Panc1 (cell line): ENCODE measurements at regions not wholly inside any gene's neighbourhood (a gene's known extent, or its start where the extent isn't known, plus 50 kb on each side); places are given as distances from the start of the nearest gene placed in this dataset.
A peak's percentile ranks its signal among the peaks of the same experiment; 100 is the strongest.

Source experiments
- ATAC-seq: fragments of 200-7000 bp; cut with Tn5 transposase; 2 replicates; pipeline ENCODE4 v1.9.1; 2020; ENCODE audit warnings: mild to moderate bottlenecking, moderate library complexity
- BruUV-seq: library from RNA; stranded (reverse); fragments of 400-500 nt; replicated peaks from 2 replicates; lab custom pipeline; 2021; lab: Mats Ljungman, UMichigan
- CTCF ChIA-PET: fragments of 300-600 bp; sonication (Branson Sonifier 250); formaldehyde crosslinking; loops from one replicate; lab custom pipeline; 2022; ENCODE audit warnings: antibody characterized with exemption; lab: Charles Lee
- POLR2A ChIA-PET: fragments of 300-600 bp; sonication (Branson Sonifier 250); formaldehyde crosslinking; loops from one replicate; lab custom pipeline; 2022; ENCODE audit warnings: antibody characterized with exemption; lab: Charles Lee
- DNase-seq: peaks from one replicate; pipeline ENCODE4 v3.0.0-alpha.2; 2010; ENCODE audit warnings: low read depth, low spot score
- H3K27ac ChIP-seq: 2 replicates; pipeline ENCODE4 v1.5.1; 2011; ENCODE audit warnings: mild to moderate bottlenecking, low read length, inconsistent platforms
- H3K27me3 ChIP-seq: fragments of 200-500 bp; sonication (Bioruptor generic); 2 replicates; pipeline ENCODE4 v1.6.0; 2014; ENCODE audit warnings: low read length, inconsistent platforms; ENCODE audit not compliant: control insufficient read depth, insufficient read depth
- H3K36me3 ChIP-seq: fragments of 200-500 bp; sonication (Bioruptor generic); 2 replicates; pipeline ENCODE4 v1.5.1; 2014; ENCODE audit warnings: inconsistent platforms, mild to moderate bottlenecking, low read length, moderate library complexity; ENCODE audit not compliant: control insufficient read depth, insufficient read depth
- H3K4me1 ChIP-seq: 2 replicates; pipeline ENCODE4 v1.5.1; 2011; ENCODE audit warnings: inconsistent platforms, mild to moderate bottlenecking, low read length, moderate library complexity; ENCODE audit not compliant: control insufficient read depth, insufficient read depth
- H3K4me3 ChIP-seq, 2 experiments: 2 replicates each; pipeline ENCODE4 v1.5.1; 2011 to 2012; ENCODE audit warnings: low read depth in 2 of 2, low read length in 2 of 2, mild to moderate bottlenecking in 2 of 2, inconsistent platforms in 1 of 2, moderate library complexity in 1 of 2
- H3K9me3 ChIP-seq: fragments of 200-500 bp; sonication (Bioruptor generic); 2 replicates; pipeline ENCODE4 v1.5.1; 2014; ENCODE audit warnings: low read depth, mild to moderate bottlenecking, inconsistent platforms, low read length, moderate library complexity; ENCODE audit not compliant: control insufficient read depth, insufficient read depth
- POLR2AphosphoS5 ChIP-seq: IDR thresholded peaks from 2 replicates; pipeline ENCODE4 v1.6.1; 2012; ENCODE audit warnings: mild to moderate bottlenecking, low read depth, low read length, moderate library complexity
- SIN3A ChIP-seq: IDR thresholded peaks from 2 replicates; pipeline ENCODE4 v1.6.1; 2012; ENCODE audit warnings: low read depth, mild to moderate bottlenecking, low read length, moderate library complexity, borderline replicate concordance; ENCODE audit not compliant: insufficient read depth
- TCF7L2 ChIP-seq: IDR thresholded peaks from 2 replicates; pipeline ENCODE4 v1.6.1; 2011; ENCODE audit warnings: mild to moderate bottlenecking, low read depth, low read length, inconsistent platforms
- in situ Hi-C: cut with HindIII; loops from 2 replicates; pipeline ENCODE4 v1.10.0; 2016; ENCODE audit warnings: low sequenced_read_pairs, low pct_unique_long_range_greater_than_20kb
- intact Hi-C: fragments of 100-400 bp; cut with micrococcal nuclease; formaldehyde crosslinking; loops from one replicate; pipeline ENCODE4 v1.10.0; 2022; ENCODE audit not compliant: unreplicated experiment
- TF ChIP-seq, protein P1 (sequence below): fragments of 450-650 bp; IDR thresholded peaks from 2 replicates; pipeline ENCODE4 v1.5.1; 2017; ENCODE audit warnings: mild to moderate bottlenecking
- TF ChIP-seq, protein P2 (sequence below), 2 experiments: IDR thresholded peaks; 2 replicates each; pipeline ENCODE4 v1.6.1; 2011 to 2012; ENCODE audit warnings: low read depth in 2 of 2, control low read depth in 1 of 2, low read length in 1 of 2, mild to moderate bottlenecking in 1 of 2, moderate library complexity in 1 of 2; ENCODE audit not compliant: insufficient read depth in 1 of 2

DNA sequence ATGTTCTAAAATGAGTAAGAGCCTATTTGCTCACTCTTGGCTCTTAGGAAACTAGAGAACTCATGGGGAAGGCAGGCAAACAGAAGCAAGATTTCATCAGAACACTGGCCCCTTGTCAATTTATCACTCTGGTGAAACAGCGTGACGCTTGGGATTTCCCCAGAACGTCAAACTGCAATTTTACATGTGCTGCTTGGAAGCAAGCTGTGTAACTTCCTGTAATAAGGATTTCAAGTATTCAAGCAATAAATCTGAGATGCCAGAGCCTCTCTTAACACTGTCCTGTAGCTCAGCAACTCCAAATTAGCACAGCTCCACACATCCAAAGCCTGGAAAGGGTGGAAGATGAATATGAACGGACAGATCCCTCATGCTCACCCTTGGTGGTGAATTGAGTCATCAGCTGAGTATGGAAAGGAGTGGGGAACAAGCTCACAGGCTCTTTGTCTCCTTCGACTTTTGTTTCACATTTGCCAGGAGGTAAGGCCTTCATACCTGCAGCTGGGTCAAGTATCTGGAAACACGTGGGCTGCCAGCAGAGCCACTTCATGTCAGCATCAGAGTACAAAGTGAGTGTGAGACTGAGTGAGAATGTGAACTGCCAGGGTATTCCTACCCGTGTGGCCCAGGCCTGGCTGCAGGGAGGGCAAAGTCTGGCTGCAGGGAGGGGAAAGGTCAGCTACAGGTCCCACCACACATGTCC is 140.4 kb upstream of the NAMPT start:
- ChIA-PET POLR2A (interaction anchor here (0.5 kb wide), 1 partner anchor 842 kb away, joined by 3 read pairs; no protein-coding TSS in a partner anchor), CTCF (no interaction called here)
- in situ Hi-C loops = no loop called here
- ATAC-seq = 0 out of 2 replicates have a peak, but pooled peaks have one; percentile 64
- Histone ChIP-seq H3K4me3 (no peak overlapping the region), H3K27ac (no peak overlapping the region), H3K27me3 (no peaks in the 10 kb centered on the region), H3K36me3 (no peaks in the 10 kb centered on the region), H3K9me3 (no peaks in the 10 kb centered on the region), H3K4me1 (0 out of 2 replicates have a peak, but pooled peaks cover 4% of the 10 kb centered on the region)
- no TSS peak for BruUV-seq
- intact Hi-C loops = no loop called here
- DNase-seq = peak; percentile 59
- TF ChIP-seq TCF7L2 = no peak
- TF ChIP-seq, protein P1, sequence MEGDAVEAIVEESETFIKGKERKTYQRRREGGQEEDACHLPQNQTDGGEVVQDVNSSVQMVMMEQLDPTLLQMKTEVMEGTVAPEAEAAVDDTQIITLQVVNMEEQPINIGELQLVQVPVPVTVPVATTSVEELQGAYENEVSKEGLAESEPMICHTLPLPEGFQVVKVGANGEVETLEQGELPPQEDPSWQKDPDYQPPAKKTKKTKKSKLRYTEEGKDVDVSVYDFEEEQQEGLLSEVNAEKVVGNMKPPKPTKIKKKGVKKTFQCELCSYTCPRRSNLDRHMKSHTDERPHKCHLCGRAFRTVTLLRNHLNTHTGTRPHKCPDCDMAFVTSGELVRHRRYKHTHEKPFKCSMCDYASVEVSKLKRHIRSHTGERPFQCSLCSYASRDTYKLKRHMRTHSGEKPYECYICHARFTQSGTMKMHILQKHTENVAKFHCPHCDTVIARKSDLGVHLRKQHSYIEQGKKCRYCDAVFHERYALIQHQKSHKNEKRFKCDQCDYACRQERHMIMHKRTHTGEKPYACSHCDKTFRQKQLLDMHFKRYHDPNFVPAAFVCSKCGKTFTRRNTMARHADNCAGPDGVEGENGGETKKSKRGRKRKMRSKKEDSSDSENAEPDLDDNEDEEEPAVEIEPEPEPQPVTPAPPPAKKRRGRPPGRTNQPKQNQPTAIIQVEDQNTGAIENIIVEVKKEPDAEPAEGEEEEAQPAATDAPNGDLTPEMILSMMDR = no peak
- TF ChIP-seq POLR2AphosphoS5 = no peak
- no peak for TF ChIP-seq SIN3A
- TF ChIP-seq, protein P2, sequence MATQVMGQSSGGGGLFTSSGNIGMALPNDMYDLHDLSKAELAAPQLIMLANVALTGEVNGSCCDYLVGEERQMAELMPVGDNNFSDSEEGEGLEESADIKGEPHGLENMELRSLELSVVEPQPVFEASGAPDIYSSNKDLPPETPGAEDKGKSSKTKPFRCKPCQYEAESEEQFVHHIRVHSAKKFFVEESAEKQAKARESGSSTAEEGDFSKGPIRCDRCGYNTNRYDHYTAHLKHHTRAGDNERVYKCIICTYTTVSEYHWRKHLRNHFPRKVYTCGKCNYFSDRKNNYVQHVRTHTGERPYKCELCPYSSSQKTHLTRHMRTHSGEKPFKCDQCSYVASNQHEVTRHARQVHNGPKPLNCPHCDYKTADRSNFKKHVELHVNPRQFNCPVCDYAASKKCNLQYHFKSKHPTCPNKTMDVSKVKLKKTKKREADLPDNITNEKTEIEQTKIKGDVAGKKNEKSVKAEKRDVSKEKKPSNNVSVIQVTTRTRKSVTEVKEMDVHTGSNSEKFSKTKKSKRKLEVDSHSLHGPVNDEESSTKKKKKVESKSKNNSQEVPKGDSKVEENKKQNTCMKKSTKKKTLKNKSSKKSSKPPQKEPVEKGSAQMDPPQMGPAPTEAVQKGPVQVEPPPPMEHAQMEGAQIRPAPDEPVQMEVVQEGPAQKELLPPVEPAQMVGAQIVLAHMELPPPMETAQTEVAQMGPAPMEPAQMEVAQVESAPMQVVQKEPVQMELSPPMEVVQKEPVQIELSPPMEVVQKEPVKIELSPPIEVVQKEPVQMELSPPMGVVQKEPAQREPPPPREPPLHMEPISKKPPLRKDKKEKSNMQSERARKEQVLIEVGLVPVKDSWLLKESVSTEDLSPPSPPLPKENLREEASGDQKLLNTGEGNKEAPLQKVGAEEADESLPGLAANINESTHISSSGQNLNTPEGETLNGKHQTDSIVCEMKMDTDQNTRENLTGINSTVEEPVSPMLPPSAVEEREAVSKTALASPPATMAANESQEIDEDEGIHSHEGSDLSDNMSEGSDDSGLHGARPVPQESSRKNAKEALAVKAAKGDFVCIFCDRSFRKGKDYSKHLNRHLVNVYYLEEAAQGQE (IDR thresholded peaks at IDR 0.05; ENCODE audit: insufficient read depth in 1 of 2, low read depth in 2 of 2, low read length in 1 of 2) = no peak

DNA sequence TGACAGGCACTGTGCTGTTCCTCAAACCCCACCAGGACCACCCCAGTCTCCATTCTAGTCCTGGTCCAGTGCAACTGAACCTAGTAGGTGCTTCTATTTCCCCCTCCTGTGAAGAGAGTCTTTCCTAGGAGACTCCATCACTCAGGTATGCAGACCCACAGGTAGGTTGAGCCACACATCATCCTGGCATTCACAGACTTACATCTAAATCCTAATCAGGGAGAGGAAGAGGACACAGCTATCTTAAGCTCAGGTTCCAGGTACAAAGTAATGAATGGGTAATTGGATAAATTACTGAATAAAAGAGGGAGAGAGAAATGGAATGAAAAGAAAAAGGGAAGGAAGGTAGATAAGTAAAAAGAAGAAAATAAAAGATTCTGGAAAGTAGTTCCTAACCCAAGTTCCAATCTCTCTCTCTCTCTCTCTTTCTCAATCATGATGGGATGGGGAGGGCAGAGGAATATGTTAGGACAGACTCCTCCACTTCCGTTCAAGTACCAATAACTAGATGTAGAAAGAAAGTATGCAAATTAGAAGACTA is 139.8 kb upstream of the NAMPT start:
- BruUV-seq = no TSS peak
- intact Hi-C loops (no loop called here), in situ Hi-C loops (no loop called here)
- TF ChIP-seq, protein P1 = no peak
- TF ChIP-seq TCF7L2 (no peak), SIN3A (no peak), POLR2AphosphoS5 (no peak)
- TF ChIP-seq, protein P2 (IDR thresholded peaks at IDR 0.05; ENCODE audit: insufficient read depth in 1 of 2, low read depth in 2 of 2, low read length in 1 of 2) = no peak
- peak overlapping the region; percentile 48; the same call in 1 of the 2 replicates for H3K27ac ChIP-seq
- no peak for DNase-seq
- no peak for ATAC-seq
- ChIA-PET CTCF (no interaction called here), POLR2A (no interaction called here)
- H3K4me1 ChIP-seq = 0 out of 2 replicates have a peak, but pooled peaks cover 4% of the 10 kb centered on the region
- no peak overlapping the region for H3K4me3 ChIP-seq
- H3K36me3 ChIP-seq = no peaks in the 10 kb centered on the region
- H3K27me3 ChIP-seq = no peaks in the 10 kb centered on the region
- no peaks in the 10 kb centered on the region for H3K9me3 ChIP-seq
